SU-DHL-6 (cell line): ENCODE measurements at regions not wholly inside any gene's neighbourhood (a gene's known extent, or its start where the extent isn't known, plus 50 kb on each side); places are given as distances from the start of the nearest gene placed in this dataset.

Experiments
- CTCF ChIP-seq: fragments of 200-600 bp; sonication (generic); IDR thresholded peaks from one replicate; pipeline ENCODE4 v1.5.1; 2017; ENCODE audit warnings: antibody characterized with exemption, mild to moderate bottlenecking, low read length, moderate library complexity; ENCODE audit not compliant: insufficient read depth, poor library complexity, severe bottlenecking
- EZH2phosphoT487 ChIP-seq: fragments of 200-600 bp; sonication (generic), shearing (Covaris generic); conservative IDR thresholded peaks from 2 replicates; pipeline ENCODE4 v1.6.1; 2018; ENCODE audit warnings: mild to moderate bottlenecking, antibody characterized with exemption, low read length, moderate library complexity, mixed read lengths

- TF ChIP-seq CTCF (no peak), EZH2phosphoT487 (no peak)
Observed at GRCh38 chr9:91027005-91027404, 225.4 kb downstream of the SYK start.
